EH (cell line): ENCODE measurements at regions not wholly inside any gene's neighbourhood (a gene's known extent, or its start where the extent isn't known, plus 50 kb on each side); places are given as distances from the start of the nearest gene placed in this dataset.
A peak's percentile ranks its signal among the peaks of the same experiment; 100 is the strongest.

Experiments
- DNase-seq: peaks from one replicate; pipeline ENCODE4 v3.0.0-alpha.2; 2015; ENCODE audit warnings: low read depth

- DNase-seq = no peak
Measured at GRCh38 chr22:47858773-47859306, 1096.4 kb downstream of the TBC1D22A start.

GRCh38 chr22:47854680-47855079 lies 1092.2 kb downstream of the TBC1D22A start:
- DNase-seq = no peak

GRCh38 chr22:47854251-47854650 lies 1091.8 kb downstream of the TBC1D22A start:
- no peak for DNase-seq

- DNase-seq = no peak
Measured at GRCh38 chr22:47853750-47854149, 1091.3 kb downstream of the TBC1D22A start.

- no peak for DNase-seq
Measured at GRCh38 chr22:47851586-47851985, 1089.1 kb downstream of the TBC1D22A start.

GRCh38 chr22:47850644-47851151 lies 1088.2 kb downstream of the TBC1D22A start:
- no peak for DNase-seq

GRCh38 chr22:47849576-47849975 lies 1087.1 kb downstream of the TBC1D22A start:
- DNase-seq = no peak

GRCh38 chr22:47848184-47848920 lies 1085.9 kb downstream of the TBC1D22A start:
- DNase-seq = no peak

- no peak for DNase-seq
Measured at GRCh38 chr22:47847131-47847890, 1084.9 kb downstream of the TBC1D22A start.

- no peak for DNase-seq
Measured at GRCh38 chr22:47846206-47846605, 1083.8 kb downstream of the TBC1D22A start.

- no peak for DNase-seq
Measured at GRCh38 chr22:47842119-47842518, 1079.7 kb downstream of the TBC1D22A start.

- DNase-seq = no peak
Measured at GRCh38 chr22:47841156-47841555, 1078.7 kb downstream of the TBC1D22A start.

GRCh38 chr22:47839595-47840227 lies 1077.3 kb downstream of the TBC1D22A start:
- no peak for DNase-seq

- DNase-seq = no peak
Measured at GRCh38 chr22:47837703-47838102, 1075.3 kb downstream of the TBC1D22A start.

GRCh38 chr22:47836957-47837356 lies 1074.5 kb downstream of the TBC1D22A start:
- peak; percentile 2 for DNase-seq

GRCh38 chr22:47835726-47836125 lies 1073.3 kb downstream of the TBC1D22A start:
- peak; percentile 12 for DNase-seq

- no peak for DNase-seq
Measured at GRCh38 chr22:47826016-47826415, 1063.6 kb downstream of the TBC1D22A start.

- no peak for DNase-seq
Measured at GRCh38 chr22:47822422-47822821, 1060.0 kb downstream of the TBC1D22A start.

- DNase-seq = no peak
Measured at GRCh38 chr22:47818496-47818895, 1056.0 kb downstream of the TBC1D22A start.

- no peak for DNase-seq
Measured at GRCh38 chr22:47817380-47817779, 1054.9 kb downstream of the TBC1D22A start.

GRCh38 chr22:47816863-47817210 lies 1054.4 kb downstream of the TBC1D22A start:
- no peak for DNase-seq

- no peak for DNase-seq
Measured at GRCh38 chr22:47816121-47816862, 1053.8 kb downstream of the TBC1D22A start.
